ENCODE measurements at regions not wholly inside any gene's neighbourhood (a gene's known extent, or its start where the extent isn't known, plus 50 kb on each side); places are given as distances from the start of the nearest gene placed in this dataset.
"Not testable (repeated sequence)": the region's sequence is repeated elsewhere in the genome, so short reads cannot be mapped to it uniquely, and the experiment has no call there.

- H3K27ac ChIP-seq (ENCODE audit: low read depth, low read length, poor library complexity, severe bottlenecking); H3K9me3 ChIP-seq (ENCODE audit: low read length); H4K20me1 ChIP-seq (ENCODE audit: insufficient read depth, low read length); H3K4me3 ChIP-seq (ENCODE audit: low read depth, low read length, poor library complexity, severe bottlenecking); H3K4me2 ChIP-seq (ENCODE audit: low read length); H3K27me3 ChIP-seq (ENCODE audit: insufficient read depth, low read length); H3K9ac ChIP-seq (ENCODE audit: low read length); H3K9me2 ChIP-seq (ENCODE audit: low read depth, low read length); H3F3A ChIP-seq (ENCODE audit: insufficient read depth, low read length); H3K79me2 ChIP-seq (ENCODE audit: insufficient read depth, low read length); H3K4me1 ChIP-seq (ENCODE audit: insufficient read depth, low read length, severe bottlenecking); H2AFZ ChIP-seq (ENCODE audit: low read length); H3K36me3 ChIP-seq (ENCODE audit: insufficient read depth, low read length): not testable (repeated sequence)
Observed at GRCh38 chr2:215889240-215889969, 123.9 kb downstream of the MREG start.

GRCh38 chr2:215888680-215889079, 124.7 kb downstream of the MREG start:
- Histone ChIP-seq H3K9me3 (ENCODE audit: low read length) (no peaks in the 10 kb centered on the region), H3K9ac (ENCODE audit: low read length) (no peak overlapping the region), H4K20me1 (ENCODE audit: insufficient read depth, low read length) (no peaks in the 10 kb centered on the region), H3K79me2 (ENCODE audit: insufficient read depth, low read length) (no peaks in the 10 kb centered on the region), H2AFZ (ENCODE audit: low read length) (no peak overlapping the region), H3K27me3 (ENCODE audit: insufficient read depth, low read length) (no peaks in the 10 kb centered on the region), H3K9me2 (ENCODE audit: low read depth, low read length) (no peaks in the 10 kb centered on the region), H3K4me1 (ENCODE audit: insufficient read depth, low read length, severe bottlenecking) (no peaks in the 10 kb centered on the region), H3F3A (ENCODE audit: insufficient read depth, low read length) (no peaks in the 10 kb centered on the region), H3K4me3 (ENCODE audit: low read depth, low read length, poor library complexity, severe bottlenecking) (no peak overlapping the region), H3K36me3 (ENCODE audit: insufficient read depth, low read length) (no peaks in the 10 kb centered on the region), H3K4me2 (ENCODE audit: low read length) (no peak overlapping the region), H3K27ac (ENCODE audit: low read depth, low read length, poor library complexity, severe bottlenecking) (no peak overlapping the region)
- no peak for TF ChIP-seq EZH2 (IDR thresholded peaks at IDR 0.05; ENCODE audit: borderline replicate concordance, low read length)
- TF ChIP-seq CTCF (IDR thresholded peaks at IDR 0.05; ENCODE audit: low read length), result no peak

- TF ChIP-seq CTCF (IDR thresholded peaks at IDR 0.05; ENCODE audit: low read length) (no peak), EZH2 (IDR thresholded peaks at IDR 0.05; ENCODE audit: borderline replicate concordance, low read length) (no peak)
Observed at GRCh38 chr2:215887303-215887702, 126.0 kb downstream of the MREG start.

GRCh38 chr2:215886022-215886421, 127.3 kb downstream of the MREG start:
- Histone ChIP-seq H3K27me3 (ENCODE audit: insufficient read depth, low read length) (no peaks in the 10 kb centered on the region), H3K4me1 (ENCODE audit: insufficient read depth, low read length, severe bottlenecking) (no peaks in the 10 kb centered on the region), H4K20me1 (ENCODE audit: insufficient read depth, low read length) (no peaks in the 10 kb centered on the region), H3K9me2 (ENCODE audit: low read depth, low read length) (no peaks in the 10 kb centered on the region), H3K9ac (ENCODE audit: low read length) (no peak overlapping the region), H3K36me3 (ENCODE audit: insufficient read depth, low read length) (no peaks in the 10 kb centered on the region), H3F3A (ENCODE audit: insufficient read depth, low read length) (no peaks in the 10 kb centered on the region), H3K4me3 (ENCODE audit: low read depth, low read length, poor library complexity, severe bottlenecking) (no peak overlapping the region), H3K79me2 (ENCODE audit: insufficient read depth, low read length) (no peaks in the 10 kb centered on the region), H3K4me2 (ENCODE audit: low read length) (no peak overlapping the region), H2AFZ (ENCODE audit: low read length) (no peak overlapping the region), H3K9me3 (ENCODE audit: low read length) (no peaks in the 10 kb centered on the region), H3K27ac (ENCODE audit: low read depth, low read length, poor library complexity, severe bottlenecking) (no peak overlapping the region)
- no peak for TF ChIP-seq CTCF (IDR thresholded peaks at IDR 0.05; ENCODE audit: low read length)
- no peak for TF ChIP-seq EZH2 (IDR thresholded peaks at IDR 0.05; ENCODE audit: borderline replicate concordance, low read length)

More at GRCh38 chr2:215887303-215887702, 126.0 kb downstream of the MREG start:
- Histone ChIP-seq H3K79me2 (ENCODE audit: insufficient read depth, low read length) (no peaks in the 10 kb centered on the region), H3K9ac (ENCODE audit: low read length) (no peak overlapping the region), H3K4me3 (ENCODE audit: low read depth, low read length, poor library complexity, severe bottlenecking) (no peak overlapping the region), H3K9me2 (ENCODE audit: low read depth, low read length) (no peaks in the 10 kb centered on the region), H3K4me1 (ENCODE audit: insufficient read depth, low read length, severe bottlenecking) (no peaks in the 10 kb centered on the region), H4K20me1 (ENCODE audit: insufficient read depth, low read length) (no peaks in the 10 kb centered on the region), H3K9me3 (ENCODE audit: low read length) (no peaks in the 10 kb centered on the region), H3K27ac (ENCODE audit: low read depth, low read length, poor library complexity, severe bottlenecking) (no peak overlapping the region), H3F3A (ENCODE audit: insufficient read depth, low read length) (no peaks in the 10 kb centered on the region), H3K4me2 (ENCODE audit: low read length) (no peak overlapping the region), H2AFZ (ENCODE audit: low read length) (no peak overlapping the region), H3K27me3 (ENCODE audit: insufficient read depth, low read length) (no peaks in the 10 kb centered on the region), H3K36me3 (ENCODE audit: insufficient read depth, low read length) (no peaks in the 10 kb centered on the region)
